ENCODE measurements at regions not wholly inside any gene's neighbourhood (a gene's known extent, or its start where the extent isn't known, plus 50 kb on each side); places are given as distances from the start of the nearest gene placed in this dataset.

DNA sequence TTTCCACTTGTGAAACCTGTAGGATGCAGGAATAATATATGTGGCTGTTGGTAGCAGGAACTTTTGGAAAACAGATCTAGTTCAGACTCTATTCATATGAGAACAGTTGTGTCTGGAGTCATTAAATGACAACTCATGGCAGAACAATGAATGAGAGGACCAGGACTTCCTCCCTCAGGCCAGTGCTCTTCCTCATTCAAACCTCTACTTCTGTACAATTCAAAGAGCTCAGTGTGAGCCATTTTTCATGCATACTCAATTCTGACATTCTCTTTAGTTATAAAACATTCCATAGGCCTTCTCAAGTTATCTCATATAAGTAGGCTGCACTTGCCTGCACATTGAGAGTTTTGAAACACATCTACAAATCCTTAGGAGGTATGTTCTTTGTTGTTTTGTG is 1526.6 kb upstream of the FLRT2 start:
- no peak overlapping the region for H3K4me3 ChIP-seq (ENCODE audit: low read length)
- DNase-seq (ENCODE audit: low read depth): no peak
- TF ChIP-seq, protein P1, sequence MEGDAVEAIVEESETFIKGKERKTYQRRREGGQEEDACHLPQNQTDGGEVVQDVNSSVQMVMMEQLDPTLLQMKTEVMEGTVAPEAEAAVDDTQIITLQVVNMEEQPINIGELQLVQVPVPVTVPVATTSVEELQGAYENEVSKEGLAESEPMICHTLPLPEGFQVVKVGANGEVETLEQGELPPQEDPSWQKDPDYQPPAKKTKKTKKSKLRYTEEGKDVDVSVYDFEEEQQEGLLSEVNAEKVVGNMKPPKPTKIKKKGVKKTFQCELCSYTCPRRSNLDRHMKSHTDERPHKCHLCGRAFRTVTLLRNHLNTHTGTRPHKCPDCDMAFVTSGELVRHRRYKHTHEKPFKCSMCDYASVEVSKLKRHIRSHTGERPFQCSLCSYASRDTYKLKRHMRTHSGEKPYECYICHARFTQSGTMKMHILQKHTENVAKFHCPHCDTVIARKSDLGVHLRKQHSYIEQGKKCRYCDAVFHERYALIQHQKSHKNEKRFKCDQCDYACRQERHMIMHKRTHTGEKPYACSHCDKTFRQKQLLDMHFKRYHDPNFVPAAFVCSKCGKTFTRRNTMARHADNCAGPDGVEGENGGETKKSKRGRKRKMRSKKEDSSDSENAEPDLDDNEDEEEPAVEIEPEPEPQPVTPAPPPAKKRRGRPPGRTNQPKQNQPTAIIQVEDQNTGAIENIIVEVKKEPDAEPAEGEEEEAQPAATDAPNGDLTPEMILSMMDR (conservative IDR thresholded peaks at IDR 0.05; ENCODE audit: low read length): no peak

DNA sequence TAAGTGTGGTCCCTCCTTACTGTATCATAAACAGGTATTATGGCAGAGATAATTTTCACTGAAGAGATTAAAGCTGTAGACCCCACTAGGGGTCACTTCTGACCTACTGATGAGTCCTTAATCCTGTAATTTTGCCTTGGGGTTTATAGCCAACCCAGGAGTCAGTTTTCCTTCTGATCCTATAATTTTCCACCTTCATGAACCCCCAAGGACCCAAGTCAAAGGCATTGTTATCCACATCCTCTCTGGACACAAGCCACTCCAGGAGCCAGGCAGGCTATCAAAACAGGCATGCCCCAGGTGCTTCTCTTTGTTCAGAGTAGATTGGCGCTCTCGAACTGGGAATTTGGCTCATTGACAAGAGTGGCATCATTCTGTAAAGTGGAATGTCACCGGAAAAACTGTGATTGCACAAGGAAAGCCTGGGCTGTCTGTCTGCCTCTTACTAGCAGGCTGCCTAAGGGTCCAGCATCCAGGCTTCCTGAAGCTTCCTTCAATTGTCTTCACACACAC is 1523.2 kb upstream of the FLRT2 start:
- TF ChIP-seq, protein P1 (conservative IDR thresholded peaks at IDR 0.05; ENCODE audit: low read length): no peak
- DNase-seq (ENCODE audit: low read depth): no peak

DNA sequence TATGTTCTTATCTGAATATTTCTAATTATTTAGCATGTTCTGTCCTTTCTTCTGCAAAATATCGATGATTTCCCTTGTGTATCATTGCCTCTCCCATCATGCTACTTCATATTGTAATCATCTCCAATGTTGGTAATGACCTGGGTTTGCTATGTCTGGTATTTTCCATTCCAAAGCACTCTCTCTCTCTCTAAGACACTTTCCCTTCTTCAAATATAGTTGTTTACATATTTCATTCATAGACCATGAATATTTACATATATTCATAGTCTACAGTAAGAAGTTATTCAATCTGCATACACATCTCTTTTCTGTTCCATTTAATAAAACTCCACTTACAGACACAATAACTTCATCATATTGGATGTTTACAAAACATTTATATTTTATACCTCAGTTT is 1516.5 kb upstream of the FLRT2 start:
- TF ChIP-seq, protein P1 (conservative IDR thresholded peaks at IDR 0.05; ENCODE audit: low read length): no peak
- no peak overlapping the region for H3K4me3 ChIP-seq (ENCODE audit: low read length)
- DNase-seq (ENCODE audit: low read depth): no peak

More for the DNA sequence above, 1523.2 kb upstream of the FLRT2 start:
- H3K4me3 ChIP-seq (ENCODE audit: low read length): no peak overlapping the region

DNA sequence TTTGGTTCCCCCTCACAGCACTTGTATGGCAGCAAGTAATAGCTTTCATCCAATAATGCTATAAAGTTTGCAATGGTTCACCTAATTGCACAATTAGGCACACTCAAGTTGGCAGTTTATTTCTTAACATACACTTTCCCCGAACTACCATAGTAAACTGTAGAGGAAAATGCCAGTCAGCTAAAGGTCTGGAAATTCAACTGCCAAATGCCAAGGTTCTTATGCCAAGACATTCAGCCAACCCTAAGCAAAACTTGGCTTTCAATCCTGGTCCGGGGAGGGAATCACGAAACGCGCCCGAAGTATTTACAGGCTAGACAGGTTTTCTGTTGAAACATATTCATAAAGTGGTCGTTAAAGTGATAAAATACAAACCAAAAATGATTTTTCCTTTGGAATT is 1512.4 kb upstream of the FLRT2 start:
- no peak overlapping the region for H3K4me3 ChIP-seq (ENCODE audit: low read length)
- no peak for DNase-seq (ENCODE audit: low read depth)
- TF ChIP-seq, protein P1 (conservative IDR thresholded peaks at IDR 0.05; ENCODE audit: low read length): no peak

DNA sequence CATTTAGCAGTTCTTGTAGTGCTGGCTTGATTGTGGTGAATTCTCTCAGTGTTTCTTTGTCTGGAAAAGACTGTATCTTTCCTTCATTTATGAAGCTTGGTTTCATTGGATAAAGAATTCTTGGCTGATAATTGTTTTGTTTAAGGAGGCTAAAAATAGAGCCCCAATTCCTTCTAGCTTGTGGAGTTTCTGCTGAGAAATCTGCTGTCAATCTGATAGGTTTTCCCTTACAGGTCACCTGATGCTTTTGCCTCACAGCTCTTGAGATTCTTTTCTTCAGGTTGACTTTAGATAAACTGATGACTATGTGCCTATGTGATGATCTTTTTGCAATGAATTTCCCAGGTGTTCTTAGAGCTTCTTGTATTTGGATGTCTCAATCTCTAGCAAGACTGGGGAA is 1508.5 kb upstream of the FLRT2 start:
- TF ChIP-seq, protein P1 (conservative IDR thresholded peaks at IDR 0.05; ENCODE audit: low read length): no peak
- no peak overlapping the region for H3K4me3 ChIP-seq (ENCODE audit: low read length)
- DNase-seq (ENCODE audit: low read depth): no peak

DNA sequence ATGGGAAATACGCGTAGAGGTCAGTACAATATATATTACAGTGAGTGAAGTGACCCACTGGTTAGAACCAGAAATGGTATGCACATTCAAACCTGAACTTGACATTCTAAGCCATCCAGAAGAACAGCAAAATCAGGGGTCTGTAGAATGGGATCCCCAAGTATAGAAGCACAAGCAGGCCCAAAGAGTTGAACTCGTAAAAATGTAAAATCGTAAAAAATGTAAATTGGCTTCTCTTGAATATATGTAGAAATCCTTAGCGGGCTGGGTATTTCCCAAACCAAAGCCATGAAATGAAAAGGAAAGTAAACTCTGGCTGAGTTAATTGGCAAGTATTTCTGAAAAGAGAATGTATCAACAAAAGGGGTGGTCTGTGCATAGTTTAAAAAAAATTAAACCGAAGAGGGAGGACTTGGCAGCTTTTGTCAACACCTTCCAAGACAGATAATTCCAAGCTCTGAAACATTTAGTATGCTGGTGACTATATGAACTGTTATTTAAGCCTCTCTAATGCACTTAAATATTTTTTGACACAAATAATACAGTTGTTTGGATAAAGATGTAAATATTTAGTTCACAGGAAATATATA is 1505.6 kb upstream of the FLRT2 start:
- H3K4me3 ChIP-seq (ENCODE audit: low read length): no peak overlapping the region
- TF ChIP-seq, protein P1 (conservative IDR thresholded peaks at IDR 0.05; ENCODE audit: low read length): no peak

More for the DNA sequence above, 1505.6 kb upstream of the FLRT2 start:
- DNase-seq (ENCODE audit: low read depth): no peak
